Stimulated activated CD4-positive, alpha-beta T cell treated with anti-CD3 and anti-CD28 coated beads, Interleukin-4, amount 100 ng/mL, for 48 hours (primary cell): ENCODE measurements at regions not wholly inside any gene's neighbourhood (a gene's known extent, or its start where the extent isn't known, plus 50 kb on each side); places are given as distances from the start of the nearest gene placed in this dataset.
"Not testable (repeated sequence)": the region's sequence is repeated elsewhere in the genome, so short reads cannot be mapped to it uniquely, and the experiment has no call there.

Experiments used
- DNase-seq, 2 donors: peaks; one replicate each; pipeline ENCODE4 v3.0.0-alpha.2; 2020; ENCODE audit warnings: low read depth in 2 of 2

DNA sequence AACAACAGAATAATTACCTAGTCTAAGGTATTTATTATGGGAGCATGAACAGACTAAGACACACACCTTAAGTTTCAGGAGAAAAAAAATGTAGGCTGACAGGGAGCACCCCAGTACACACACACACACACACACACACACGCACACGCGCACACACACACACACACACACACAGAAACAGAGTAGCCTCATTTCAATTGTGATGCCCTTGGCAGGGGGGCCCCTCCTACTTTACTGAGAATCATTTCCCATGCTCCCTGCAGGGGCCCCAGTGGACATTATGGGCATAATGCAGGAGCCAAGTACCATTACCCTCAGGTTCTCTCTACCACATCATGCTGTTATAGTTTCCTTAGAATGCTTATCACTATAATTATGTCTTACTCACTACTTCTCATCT, 104.9 kb downstream of the CDC7 start:
- no peak for DNase-seq

DNA sequence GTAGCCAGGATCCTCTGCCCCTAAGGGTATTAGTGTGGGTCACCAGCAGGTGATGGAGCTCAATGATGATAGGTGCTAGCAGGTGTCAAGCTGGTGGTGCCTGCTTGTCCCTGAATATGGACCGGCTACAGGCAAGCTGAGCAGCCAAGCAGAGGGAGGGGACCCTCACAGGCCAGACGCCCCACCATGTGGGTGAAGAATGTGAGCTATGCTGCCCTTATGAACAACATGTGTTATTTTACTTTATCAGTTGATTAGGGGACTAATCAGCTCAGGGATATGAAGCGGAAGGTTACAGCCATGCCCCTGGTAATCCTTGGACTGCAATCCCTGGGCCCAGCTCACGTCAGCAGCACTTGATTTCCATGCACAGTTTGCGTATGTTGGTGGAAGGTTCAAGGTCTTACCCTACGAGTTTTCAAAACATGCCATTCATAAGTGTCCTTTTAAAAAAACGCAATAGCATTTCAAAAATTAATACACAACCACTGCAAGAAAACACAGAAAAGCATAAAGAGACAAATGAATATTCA, 106.0 kb downstream of the CDC7 start:
- no peak for DNase-seq

DNA sequence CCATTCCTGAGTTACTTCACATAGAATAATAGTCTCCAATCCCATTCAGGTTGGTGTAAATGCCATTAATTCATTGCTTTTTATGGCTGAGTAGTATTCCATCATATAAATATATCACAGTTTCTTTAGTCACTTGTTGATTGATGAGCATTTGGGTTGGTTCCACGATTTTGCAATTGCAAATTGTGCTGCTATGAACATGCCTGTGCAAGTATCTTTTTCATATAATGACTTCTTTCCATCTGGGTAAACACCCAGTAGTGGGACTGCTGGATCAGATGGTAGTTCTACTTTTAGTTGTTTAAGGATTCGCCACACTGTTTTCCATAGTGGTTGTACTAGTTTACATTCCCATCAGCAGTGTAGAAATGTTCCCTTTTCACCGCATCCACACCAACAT, 107.0 kb downstream of the CDC7 start:
- not testable (repeated sequence) for DNase-seq

DNA sequence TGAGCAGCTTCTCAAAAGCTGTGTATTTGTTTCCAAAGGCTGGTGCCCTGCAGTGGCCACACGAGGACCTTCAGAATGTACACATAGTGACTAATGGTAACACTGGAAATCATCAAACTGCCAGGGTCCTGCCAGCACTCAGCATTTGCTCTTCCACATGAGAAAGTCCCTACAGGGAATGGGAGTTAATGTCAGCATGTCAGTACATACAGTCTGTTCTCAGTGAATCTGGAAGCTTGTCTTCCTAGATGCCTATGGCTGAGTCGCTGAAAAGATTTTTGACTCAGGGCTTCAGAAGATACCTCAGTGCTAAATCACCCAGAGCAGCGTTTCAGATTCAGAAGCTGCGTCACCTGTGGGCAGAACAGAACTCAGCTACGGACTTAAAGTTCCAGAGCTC, 108.2 kb downstream of the CDC7 start:
- DNase-seq, result no peak

GRCh38 chr1:91609551-91609950, 108.9 kb downstream of the CDC7 start:
- no peak for DNase-seq

- DNase-seq, result no peak
These were observed 109.5 kb downstream of the CDC7 start for GRCh38 chr1:91610102-91610501.

GRCh38 chr1:91610789-91611188, 110.1 kb downstream of the CDC7 start:
- no peak for DNase-seq

DNA sequence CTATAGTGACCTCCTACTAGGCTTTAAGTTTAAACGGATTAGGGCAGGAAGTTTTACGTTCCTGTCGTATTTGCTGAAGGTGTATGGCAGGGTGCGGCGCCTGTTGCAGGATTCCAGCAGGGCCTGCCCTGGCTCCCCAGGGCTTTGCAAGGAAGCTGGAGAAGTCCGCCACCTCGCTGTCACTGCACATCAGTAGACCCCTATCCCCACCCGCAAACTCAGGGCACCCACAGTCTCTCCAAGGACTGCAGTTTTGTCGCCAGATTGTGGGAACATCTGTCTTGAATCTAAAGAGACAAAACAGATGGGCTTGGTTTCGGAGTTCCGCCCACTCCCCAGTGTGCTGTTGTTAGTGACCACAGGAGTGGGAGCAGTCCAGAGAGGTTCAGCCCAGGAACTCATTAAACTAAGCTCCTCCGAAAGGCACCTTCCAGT, 110.8 kb downstream of the CDC7 start:
- DNase-seq, result no peak

GRCh38 chr1:91613595-91613994, 112.9 kb downstream of the CDC7 start:
- no peak for DNase-seq

GRCh38 chr1:91616712-91617111, 116.1 kb downstream of the CDC7 start:
- no peak for DNase-seq

GRCh38 chr1:91617285-91617765, 116.7 kb downstream of the CDC7 start:
- DNase-seq, result no peak

DNA sequence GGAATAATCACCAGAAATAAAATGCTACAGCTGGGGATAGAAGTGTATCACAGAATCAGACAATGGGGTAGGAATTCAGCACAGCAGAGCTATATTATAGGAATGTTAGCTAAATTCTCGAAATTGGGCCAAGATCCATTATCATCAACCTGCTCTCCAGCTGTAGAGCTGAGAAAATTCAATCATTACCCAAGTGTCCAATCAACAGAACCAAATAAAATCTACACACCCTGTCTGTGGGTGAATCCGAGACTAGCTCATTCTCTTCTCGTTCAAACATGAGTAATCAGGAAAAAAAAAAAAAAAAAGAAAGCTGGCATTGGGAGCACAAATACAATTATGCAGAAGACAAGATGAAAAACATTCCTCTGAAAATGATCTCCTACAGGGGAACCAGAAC, 119.2 kb downstream of the CDC7 start:
- DNase-seq, result no peak

DNA sequence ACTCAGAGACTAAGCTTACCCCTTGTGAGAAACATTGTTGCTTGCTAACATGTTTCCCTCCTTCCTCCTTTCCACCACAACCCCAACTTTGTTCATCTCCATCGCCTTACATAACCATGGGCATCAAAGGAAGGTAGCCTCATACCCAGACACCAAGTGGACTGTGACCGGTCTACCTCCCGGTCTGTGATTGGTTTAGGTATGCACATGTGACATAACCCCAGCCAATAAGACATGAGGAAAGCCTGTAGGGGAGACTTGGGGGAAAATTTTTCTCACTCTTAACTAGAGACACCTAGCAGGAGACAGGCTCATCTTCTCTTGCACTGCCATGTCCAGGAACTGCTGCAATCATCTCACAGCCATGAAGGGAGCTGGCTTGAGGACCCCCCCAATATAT, 120.7 kb downstream of the CDC7 start:
- DNase-seq, result no peak

DNA sequence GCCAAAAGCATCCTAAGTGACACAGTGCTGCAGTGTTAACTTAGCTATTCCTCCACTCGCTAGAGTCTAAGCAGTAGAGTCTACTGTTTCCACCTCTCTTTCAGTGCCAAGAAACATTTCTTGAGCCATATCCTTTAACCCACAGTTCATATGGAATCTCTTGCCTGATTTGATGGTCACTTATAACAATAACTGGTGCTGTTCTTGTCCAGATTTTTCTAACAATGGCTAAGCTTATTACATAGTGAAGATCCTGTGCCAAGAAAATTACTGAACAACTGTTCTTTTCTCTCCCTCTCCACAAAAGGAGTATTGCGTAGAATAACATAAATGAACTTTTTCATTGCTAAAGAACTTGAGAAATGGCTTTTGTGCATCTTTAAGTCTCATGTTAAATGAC, 121.3 kb downstream of the CDC7 start:
- no peak for DNase-seq

- no peak for DNase-seq
These were observed 122.0 kb downstream of the CDC7 start for GRCh38 chr1:91622616-91623015.

- no peak for DNase-seq
These were observed 122.4 kb downstream of the CDC7 start for GRCh38 chr1:91623020-91623419.

- DNase-seq, result no peak
These were observed 123.7 kb downstream of the CDC7 start for GRCh38 chr1:91624331-91624730.
